Prostate gland (tissue), 2 donors: ENCODE measurements at regions not wholly inside any gene's neighbourhood (a gene's known extent, or its start where the extent isn't known, plus 50 kb on each side); places are given as distances from the start of the nearest gene placed in this dataset.

Experiments
- CTCF ChIP-seq, 4 experiments: fragments of 200-600 bp in 2 of 4; fragments of 450-650 bp in 2 of 4; sonication (generic) in 2 of 4; IDR thresholded peaks; 1 replicate in 3 of 4; 2 replicates in 1 of 4; pipeline ENCODE4 v1.5.1; 2016 to 2019; ENCODE audit warnings: antibody characterized with exemption in 4 of 4, mild to moderate bottlenecking in 2 of 4, moderate library complexity in 2 of 4
- POLR2A ChIP-seq: fragments of 450-650 bp; IDR thresholded peaks from one replicate; pipeline ENCODE4 v1.6.1; 2016; ENCODE audit warnings: antibody characterized with exemption, mild to moderate bottlenecking

DNA sequence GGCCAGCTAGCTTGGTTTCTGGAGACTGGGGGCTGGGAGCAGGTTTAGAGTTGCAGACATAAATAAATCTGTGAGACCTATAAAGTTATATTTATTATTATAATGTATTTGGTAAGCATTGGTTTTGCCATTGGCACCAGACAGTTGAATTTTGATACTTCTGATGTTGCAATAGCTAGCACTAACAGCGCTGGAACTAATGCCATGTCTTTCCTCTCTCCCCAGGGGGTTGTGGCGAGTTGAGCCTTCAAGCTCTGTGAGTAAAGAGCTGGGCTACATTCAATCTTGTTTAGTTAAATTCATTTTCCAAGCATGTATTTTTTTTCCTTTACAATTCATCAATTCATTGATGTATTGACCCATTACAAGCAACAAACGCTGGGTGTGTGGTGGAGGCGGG, 358.7 kb upstream of the NR3C2 start:
- TF ChIP-seq POLR2A, result no peak
- TF ChIP-seq CTCF (IDR thresholded peaks at IDR 0.05), result no peak
